Liver (tissue), 3 donors: ENCODE measurements at regions not wholly inside any gene's neighbourhood (a gene's known extent, or its start where the extent isn't known, plus 50 kb on each side); places are given as distances from the start of the nearest gene placed in this dataset.
"Not testable (repeated sequence)": the region's sequence is repeated elsewhere in the genome, so short reads cannot be mapped to it uniquely, and the experiment has no call there.

ENCODE experiments used
- HNF4G ChIP-seq: IDR thresholded peaks from 2 replicates; pipeline ENCODE4 v1.6.1; 2016; ENCODE audit warnings: antibody characterized with exemption
- JUND ChIP-seq, 2 donors: IDR thresholded peaks; 2 replicates each; pipeline ENCODE4 v1.6.1; 2016; ENCODE audit warnings: antibody characterized with exemption in 2 of 2
- SP1 ChIP-seq: IDR thresholded peaks from 2 replicates; pipeline ENCODE4 v1.6.1; 2018; ENCODE audit warnings: antibody characterized with exemption, mild to moderate bottlenecking
- TAF1 ChIP-seq: conservative IDR thresholded peaks from 2 replicates; pipeline ENCODE4 v1.6.1; 2016; ENCODE audit warnings: antibody characterized with exemption, mild to moderate bottlenecking
- YY1 ChIP-seq: IDR thresholded peaks from 2 replicates; pipeline ENCODE4 v1.6.1; 2016; ENCODE audit warnings: antibody characterized with exemption, mild to moderate bottlenecking
- TF ChIP-seq, protein P1 (sequence below): fragments of 150-350 bp; IDR thresholded peaks from 2 replicates; pipeline ENCODE4 v1.5.1; 2017; ENCODE audit warnings: improper control_type of control experiment, low read depth, low read length; ENCODE audit not compliant: missing input control
- TF ChIP-seq, protein P2 (sequence below): IDR thresholded peaks from 2 replicates; pipeline ENCODE4 v1.6.1; 2016; ENCODE audit warnings: antibody characterized with exemption
- TF ChIP-seq, protein P3 (sequence below): IDR thresholded peaks from 2 replicates; pipeline ENCODE4 v1.6.1; 2016; ENCODE audit warnings: antibody characterized with exemption, mild to moderate bottlenecking
- donor health status: healthy.
- donor health status: healthy.

DNA sequence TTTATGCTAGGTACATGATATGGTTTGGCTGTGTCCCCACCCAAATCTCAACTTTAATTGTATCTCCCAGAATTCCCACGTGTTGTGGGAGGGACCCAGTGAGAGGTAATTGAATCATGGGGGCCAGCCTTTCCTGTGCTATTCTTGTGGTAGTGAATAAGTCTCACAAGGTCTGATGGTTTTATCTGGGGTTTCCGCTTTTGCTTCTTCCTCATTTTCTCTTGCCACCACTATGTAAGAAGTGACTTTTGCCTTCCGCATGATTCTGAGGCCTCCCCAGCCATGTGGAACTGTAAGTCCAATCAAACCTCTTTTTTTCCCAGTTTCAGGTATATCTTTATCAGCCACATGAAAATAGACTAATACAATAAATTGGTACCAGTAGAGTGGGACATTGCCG is 106.2 kb upstream of the UNC5B start:
- TF ChIP-seq, protein P1, sequence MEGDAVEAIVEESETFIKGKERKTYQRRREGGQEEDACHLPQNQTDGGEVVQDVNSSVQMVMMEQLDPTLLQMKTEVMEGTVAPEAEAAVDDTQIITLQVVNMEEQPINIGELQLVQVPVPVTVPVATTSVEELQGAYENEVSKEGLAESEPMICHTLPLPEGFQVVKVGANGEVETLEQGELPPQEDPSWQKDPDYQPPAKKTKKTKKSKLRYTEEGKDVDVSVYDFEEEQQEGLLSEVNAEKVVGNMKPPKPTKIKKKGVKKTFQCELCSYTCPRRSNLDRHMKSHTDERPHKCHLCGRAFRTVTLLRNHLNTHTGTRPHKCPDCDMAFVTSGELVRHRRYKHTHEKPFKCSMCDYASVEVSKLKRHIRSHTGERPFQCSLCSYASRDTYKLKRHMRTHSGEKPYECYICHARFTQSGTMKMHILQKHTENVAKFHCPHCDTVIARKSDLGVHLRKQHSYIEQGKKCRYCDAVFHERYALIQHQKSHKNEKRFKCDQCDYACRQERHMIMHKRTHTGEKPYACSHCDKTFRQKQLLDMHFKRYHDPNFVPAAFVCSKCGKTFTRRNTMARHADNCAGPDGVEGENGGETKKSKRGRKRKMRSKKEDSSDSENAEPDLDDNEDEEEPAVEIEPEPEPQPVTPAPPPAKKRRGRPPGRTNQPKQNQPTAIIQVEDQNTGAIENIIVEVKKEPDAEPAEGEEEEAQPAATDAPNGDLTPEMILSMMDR = not testable (repeated sequence)
- TF ChIP-seq, protein P2, sequence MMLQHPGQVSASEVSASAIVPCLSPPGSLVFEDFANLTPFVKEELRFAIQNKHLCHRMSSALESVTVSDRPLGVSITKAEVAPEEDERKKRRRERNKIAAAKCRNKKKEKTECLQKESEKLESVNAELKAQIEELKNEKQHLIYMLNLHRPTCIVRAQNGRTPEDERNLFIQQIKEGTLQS = not testable (repeated sequence)
- TF ChIP-seq TAF1; YY1; JUND (IDR thresholded peaks at IDR 0.05); HNF4G; SP1: not testable (repeated sequence)
- TF ChIP-seq, protein P3, sequence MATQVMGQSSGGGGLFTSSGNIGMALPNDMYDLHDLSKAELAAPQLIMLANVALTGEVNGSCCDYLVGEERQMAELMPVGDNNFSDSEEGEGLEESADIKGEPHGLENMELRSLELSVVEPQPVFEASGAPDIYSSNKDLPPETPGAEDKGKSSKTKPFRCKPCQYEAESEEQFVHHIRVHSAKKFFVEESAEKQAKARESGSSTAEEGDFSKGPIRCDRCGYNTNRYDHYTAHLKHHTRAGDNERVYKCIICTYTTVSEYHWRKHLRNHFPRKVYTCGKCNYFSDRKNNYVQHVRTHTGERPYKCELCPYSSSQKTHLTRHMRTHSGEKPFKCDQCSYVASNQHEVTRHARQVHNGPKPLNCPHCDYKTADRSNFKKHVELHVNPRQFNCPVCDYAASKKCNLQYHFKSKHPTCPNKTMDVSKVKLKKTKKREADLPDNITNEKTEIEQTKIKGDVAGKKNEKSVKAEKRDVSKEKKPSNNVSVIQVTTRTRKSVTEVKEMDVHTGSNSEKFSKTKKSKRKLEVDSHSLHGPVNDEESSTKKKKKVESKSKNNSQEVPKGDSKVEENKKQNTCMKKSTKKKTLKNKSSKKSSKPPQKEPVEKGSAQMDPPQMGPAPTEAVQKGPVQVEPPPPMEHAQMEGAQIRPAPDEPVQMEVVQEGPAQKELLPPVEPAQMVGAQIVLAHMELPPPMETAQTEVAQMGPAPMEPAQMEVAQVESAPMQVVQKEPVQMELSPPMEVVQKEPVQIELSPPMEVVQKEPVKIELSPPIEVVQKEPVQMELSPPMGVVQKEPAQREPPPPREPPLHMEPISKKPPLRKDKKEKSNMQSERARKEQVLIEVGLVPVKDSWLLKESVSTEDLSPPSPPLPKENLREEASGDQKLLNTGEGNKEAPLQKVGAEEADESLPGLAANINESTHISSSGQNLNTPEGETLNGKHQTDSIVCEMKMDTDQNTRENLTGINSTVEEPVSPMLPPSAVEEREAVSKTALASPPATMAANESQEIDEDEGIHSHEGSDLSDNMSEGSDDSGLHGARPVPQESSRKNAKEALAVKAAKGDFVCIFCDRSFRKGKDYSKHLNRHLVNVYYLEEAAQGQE = not testable (repeated sequence)
